GM21515 (cell line): ENCODE measurements at regions not wholly inside any gene's neighbourhood (a gene's known extent, or its start where the extent isn't known, plus 50 kb on each side); places are given as distances from the start of the nearest gene placed in this dataset.

Experiments used
- ATAC-seq: cut with Tn5 transposase; IDR thresholded peaks from one replicate; pipeline ENCODE4 v1.9.1; 2021; ENCODE audit not compliant: unreplicated experiment

GRCh38 chrX:124518885-124519284, 172.5 kb downstream of the SH2D1A start:
- no peak for ATAC-seq

GRCh38 chrX:124524852-124525251, 178.5 kb downstream of the SH2D1A start:
- ATAC-seq = no peak

GRCh38 chrX:124529786-124530185, 183.4 kb downstream of the SH2D1A start:
- no peak for ATAC-seq

GRCh38 chrX:124530803-124531202, 184.4 kb downstream of the SH2D1A start:
- no peak for ATAC-seq

- no peak for ATAC-seq
These were observed 188.2 kb downstream of the SH2D1A start for GRCh38 chrX:124534536-124534935.

- ATAC-seq = no peak
These were observed 194.1 kb downstream of the SH2D1A start for GRCh38 chrX:124540474-124540873.

GRCh38 chrX:124548571-124548970, 202.2 kb downstream of the SH2D1A start:
- ATAC-seq = no peak

- ATAC-seq = no peak
These were observed 208.8 kb downstream of the SH2D1A start for GRCh38 chrX:124555036-124555595.

- no peak for ATAC-seq
These were observed 211.6 kb downstream of the SH2D1A start for GRCh38 chrX:124557976-124558375.

- ATAC-seq = no peak
These were observed 227.1 kb downstream of the SH2D1A start for GRCh38 chrX:124573468-124573867.

- no peak for ATAC-seq
These were observed 246.4 kb downstream of the SH2D1A start for GRCh38 chrX:124592744-124593143.

GRCh38 chrX:124594017-124594651, 247.8 kb downstream of the SH2D1A start:
- no peak for ATAC-seq

GRCh38 chrX:124605511-124605910, 259.1 kb downstream of the SH2D1A start:
- no peak for ATAC-seq

GRCh38 chrX:124606724-124607123, 260.4 kb downstream of the SH2D1A start:
- ATAC-seq = no peak

- ATAC-seq = no peak
These were observed 273.3 kb downstream of the SH2D1A start for GRCh38 chrX:124619710-124620109.

- ATAC-seq = no peak
These were observed 288.0 kb downstream of the SH2D1A start for GRCh38 chrX:124634363-124634762.

- ATAC-seq = no peak
These were observed 295.6 kb downstream of the SH2D1A start for GRCh38 chrX:124641737-124642491.

- ATAC-seq = no peak
These were observed 300.0 kb downstream of the SH2D1A start for GRCh38 chrX:124646403-124646802.

- no peak for ATAC-seq
These were observed 304.7 kb downstream of the SH2D1A start for GRCh38 chrX:124651031-124651430.

- no peak for ATAC-seq
These were observed 319.4 kb downstream of the SH2D1A start for GRCh38 chrX:124665621-124666400.

GRCh38 chrX:124679199-124679598, 332.8 kb downstream of the SH2D1A start:
- no peak for ATAC-seq

- no peak for ATAC-seq
These were observed 333.9 kb downstream of the SH2D1A start for GRCh38 chrX:124680287-124680686.
